Erythroblast (primary cell): ENCODE measurements at regions not wholly inside any gene's neighbourhood (a gene's known extent, or its start where the extent isn't known, plus 50 kb on each side); places are given as distances from the start of the nearest gene placed in this dataset.

ENCODE experiments used
- GATA1 ChIP-seq: IDR thresholded peaks from 2 replicates; pipeline ENCODE4 v1.6.1; 2011; ENCODE audit warnings: low read depth, mild to moderate bottlenecking, control low read depth, low read length, moderate library complexity
- POLR2A ChIP-seq: IDR thresholded peaks from 2 replicates; pipeline ENCODE4 v1.6.1; 2011; ENCODE audit warnings: mild to moderate bottlenecking, low read length

DNA sequence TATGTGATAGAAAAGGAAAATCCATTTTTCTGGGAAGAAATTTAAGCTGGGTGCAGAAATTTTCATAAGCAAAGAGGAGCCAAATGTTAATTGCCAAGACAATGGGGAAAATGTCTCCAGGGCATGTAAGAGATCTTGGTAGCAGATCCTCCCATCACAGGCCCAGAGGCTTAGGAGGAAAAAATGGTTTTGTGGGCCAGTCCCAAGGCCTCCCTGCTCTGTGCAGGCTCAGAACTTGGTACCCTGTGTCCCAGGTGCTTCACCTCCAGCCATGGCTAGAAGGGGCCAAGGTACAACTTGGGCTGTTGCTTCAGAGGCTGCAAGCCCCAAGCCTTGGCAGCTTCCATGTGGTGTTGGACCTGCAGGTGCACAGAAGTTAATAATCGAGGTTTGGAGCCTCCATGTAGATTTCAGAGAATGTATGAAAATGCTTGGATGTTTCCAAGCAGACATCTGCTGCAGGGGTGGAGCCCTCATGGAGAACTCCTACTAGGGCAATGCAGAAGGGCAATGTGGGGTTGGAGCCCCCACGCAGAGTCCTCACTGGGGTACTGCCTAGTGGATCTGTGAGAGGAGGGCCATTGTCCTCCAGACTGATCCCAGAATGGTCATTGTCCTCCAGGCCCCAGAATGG, 77.7 kb upstream of the ATP2B1 start:
- no peak for TF ChIP-seq POLR2A
- TF ChIP-seq GATA1: no peak
